A673 (cell line): ENCODE measurements at regions not wholly inside any gene's neighbourhood (a gene's known extent, or its start where the extent isn't known, plus 50 kb on each side); places are given as distances from the start of the nearest gene placed in this dataset.

Source experiments
- BruUV-seq: library from RNA; stranded (reverse); fragments of 400-500 nt; replicated peaks from 2 replicates; lab custom pipeline; 2021; lab: Mats Ljungman, UMichigan
- CTCF ChIA-PET: fragments of 300-600 bp; sonication (Branson Sonifier 250); formaldehyde crosslinking; loops from one replicate; lab custom pipeline; 2022; ENCODE audit warnings: antibody characterized with exemption; lab: Charles Lee
- POLR2A ChIA-PET: fragments of 300-600 bp; sonication (Branson Sonifier 250); formaldehyde crosslinking; loops from one replicate; lab custom pipeline; 2022; ENCODE audit warnings: antibody characterized with exemption; ENCODE audit not compliant: low non-redundant PET; lab: Charles Lee
- DNase-seq: peaks from one replicate; pipeline ENCODE4 v3.0.0-alpha.2; 2015; ENCODE audit warnings: low spot score
- H3K27ac ChIP-seq: fragments of 200-600 bp; sonication (generic); 2 replicates; pipeline ENCODE4 v1.5.1; 2016; ENCODE audit warnings: mixed run types, low read depth, mild to moderate bottlenecking, mixed read lengths, antibody characterized with exemption, low read length; ENCODE audit not compliant: poor library complexity, severe bottlenecking
- H3K27me3 ChIP-seq: fragments of 200-600 bp; sonication (generic); replicated peaks from 2 replicates; pipeline ENCODE4 v1.6.1; 2017; ENCODE audit warnings: mixed run types, low read depth, mild to moderate bottlenecking, mixed read lengths, antibody characterized with exemption, low read length; ENCODE audit not compliant: insufficient read depth, poor library complexity
- H3K36me3 ChIP-seq: fragments of 200-600 bp; sonication (generic); 2 replicates; pipeline ENCODE4 v1.6.1; 2016; ENCODE audit warnings: mixed run types, mild to moderate bottlenecking, mixed read lengths, antibody characterized with exemption, low read length; ENCODE audit not compliant: insufficient read depth, poor library complexity, severe bottlenecking
- H3K4me1 ChIP-seq: fragments of 200-600 bp; sonication (generic); 2 replicates; pipeline ENCODE4 v1.6.1; 2017; ENCODE audit warnings: mixed run types, mild to moderate bottlenecking, mixed read lengths, antibody characterized with exemption, low read length; ENCODE audit not compliant: insufficient read depth, poor library complexity, severe bottlenecking
- H3K4me3 ChIP-seq: fragments of 200-600 bp; sonication (generic); 2 replicates; pipeline ENCODE4 v1.5.1; 2016; ENCODE audit warnings: low read depth, mixed run types, mild to moderate bottlenecking, mixed read lengths, low read length; ENCODE audit not compliant: poor library complexity, severe bottlenecking
- H3K9me3 ChIP-seq: fragments of 200-600 bp; sonication (generic); 2 replicates; pipeline ENCODE4 v1.6.1; 2016; ENCODE audit warnings: mixed run types, low read depth, mild to moderate bottlenecking, mixed read lengths, antibody characterized with exemption, low read length; ENCODE audit not compliant: poor library complexity, severe bottlenecking
- EZH2 ChIP-seq: fragments of 200-600 bp; sonication (generic); IDR thresholded peaks from 2 replicates; pipeline ENCODE4 v1.6.1; 2017; ENCODE audit warnings: borderline replicate concordance, low read depth, mild to moderate bottlenecking, mixed read lengths, antibody characterized with exemption, low read length; ENCODE audit not compliant: poor library complexity, severe bottlenecking
- intact Hi-C: fragments of 100-400 bp; cut with micrococcal nuclease; formaldehyde crosslinking; loops from one replicate; pipeline ENCODE4 v1.10.0; 2022; ENCODE audit not compliant: unreplicated experiment
- TF ChIP-seq, protein P1 (sequence below): fragments of 300-800, 200-600 bp; sonication (generic); conservative IDR thresholded peaks from 2 replicates; pipeline ENCODE4 v1.5.1; 2017; ENCODE audit warnings: low read depth, mild to moderate bottlenecking, antibody characterized with exemption, low read length, moderate library complexity, mixed read lengths

DNA sequence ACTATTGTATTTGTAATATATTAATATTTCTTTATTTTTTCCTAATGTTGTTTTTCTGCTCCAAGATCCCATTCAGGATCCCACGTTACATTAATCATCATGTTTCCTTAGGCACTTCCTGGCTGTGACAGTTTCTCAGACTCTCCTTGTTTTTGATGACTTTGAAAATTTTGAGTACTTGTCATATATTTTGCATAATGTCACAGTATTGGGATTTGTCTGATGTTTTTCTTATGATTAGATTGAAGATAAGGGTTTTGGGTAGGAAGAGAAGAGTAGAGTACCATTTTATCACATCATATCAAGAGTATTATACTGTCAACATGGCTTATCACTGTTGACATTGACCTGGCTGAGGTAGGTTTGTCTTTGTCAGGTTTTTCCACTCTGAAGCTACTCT lies 146.3 kb upstream of the TPK1 start:
- Histone ChIP-seq H3K36me3 (no peaks in the 10 kb centered on the region), H3K27ac (no peak overlapping the region), H3K27me3 (no peaks in the 10 kb centered on the region), H3K4me3 (no peak overlapping the region), H3K9me3 (no peaks in the 10 kb centered on the region), H3K4me1 (no peaks in the 10 kb centered on the region)
- ChIA-PET CTCF (no interaction called here), POLR2A (no interaction called here)
- TF ChIP-seq EZH2: no peak
- TF ChIP-seq, protein P1, sequence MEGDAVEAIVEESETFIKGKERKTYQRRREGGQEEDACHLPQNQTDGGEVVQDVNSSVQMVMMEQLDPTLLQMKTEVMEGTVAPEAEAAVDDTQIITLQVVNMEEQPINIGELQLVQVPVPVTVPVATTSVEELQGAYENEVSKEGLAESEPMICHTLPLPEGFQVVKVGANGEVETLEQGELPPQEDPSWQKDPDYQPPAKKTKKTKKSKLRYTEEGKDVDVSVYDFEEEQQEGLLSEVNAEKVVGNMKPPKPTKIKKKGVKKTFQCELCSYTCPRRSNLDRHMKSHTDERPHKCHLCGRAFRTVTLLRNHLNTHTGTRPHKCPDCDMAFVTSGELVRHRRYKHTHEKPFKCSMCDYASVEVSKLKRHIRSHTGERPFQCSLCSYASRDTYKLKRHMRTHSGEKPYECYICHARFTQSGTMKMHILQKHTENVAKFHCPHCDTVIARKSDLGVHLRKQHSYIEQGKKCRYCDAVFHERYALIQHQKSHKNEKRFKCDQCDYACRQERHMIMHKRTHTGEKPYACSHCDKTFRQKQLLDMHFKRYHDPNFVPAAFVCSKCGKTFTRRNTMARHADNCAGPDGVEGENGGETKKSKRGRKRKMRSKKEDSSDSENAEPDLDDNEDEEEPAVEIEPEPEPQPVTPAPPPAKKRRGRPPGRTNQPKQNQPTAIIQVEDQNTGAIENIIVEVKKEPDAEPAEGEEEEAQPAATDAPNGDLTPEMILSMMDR: no peak
- BruUV-seq: no TSS peak
- DNase-seq: no peak
- intact Hi-C loops: no loop called here

DNA sequence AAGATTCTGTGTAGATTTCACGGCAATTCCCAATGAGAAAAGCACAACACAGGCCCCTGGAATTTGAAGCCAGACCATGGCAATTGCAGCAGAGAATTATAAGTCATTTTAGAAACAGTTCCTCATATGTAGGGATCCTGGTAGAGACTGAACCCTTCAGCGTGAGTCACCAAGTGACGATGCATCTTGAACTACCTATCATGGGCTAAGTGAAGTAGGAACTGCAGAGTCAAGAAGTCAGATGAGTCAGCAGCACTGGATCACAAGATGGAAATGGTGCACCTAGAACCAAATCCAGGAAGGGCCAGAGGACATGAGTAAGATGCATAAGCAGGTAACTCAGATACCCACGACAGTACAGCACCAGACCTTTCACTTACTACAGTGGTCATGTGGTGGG lies 140.0 kb upstream of the TPK1 start:
- no peaks in the 10 kb centered on the region for H3K36me3 ChIP-seq
- BruUV-seq: no TSS peak
- H3K4me3 ChIP-seq: no peak overlapping the region
- POLR2A ChIA-PET: no interaction called here
- CTCF ChIA-PET: no interaction called here
- H3K27me3 ChIP-seq: no peaks in the 10 kb centered on the region
- DNase-seq: no peak
- no peak for TF ChIP-seq EZH2
- TF ChIP-seq, protein P1: no peak
- H3K27ac ChIP-seq: no peak overlapping the region
- H3K4me1 ChIP-seq: no peaks in the 10 kb centered on the region
- intact Hi-C loops: no loop called here
- H3K9me3 ChIP-seq: no peaks in the 10 kb centered on the region

DNA sequence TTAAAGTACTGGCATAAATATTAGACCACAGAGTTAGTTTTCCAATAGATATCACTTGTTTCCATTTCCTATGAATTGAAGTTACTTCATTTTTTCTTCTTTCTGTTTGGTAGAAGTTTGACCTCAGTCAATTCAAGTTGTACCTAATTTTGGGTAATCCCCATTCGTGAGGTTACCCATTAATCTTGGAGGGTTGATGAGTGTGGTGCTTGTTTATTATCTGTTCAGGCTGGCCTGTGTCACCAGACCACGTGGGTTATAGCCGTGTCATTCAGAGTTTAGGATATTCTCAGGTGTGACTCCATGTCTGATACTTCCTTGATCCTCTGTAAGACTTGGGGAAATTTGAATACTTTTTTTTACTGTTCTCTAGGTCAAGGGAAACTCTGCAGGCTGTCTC lies 133.9 kb upstream of the TPK1 start:
- no peak for DNase-seq
- H3K36me3 ChIP-seq: no peaks in the 10 kb centered on the region

More for the DNA sequence above, 133.9 kb upstream of the TPK1 start:
- no peaks in the 10 kb centered on the region for H3K27me3 ChIP-seq
- TF ChIP-seq, protein P1: no peak
- no peak for TF ChIP-seq EZH2
- H3K4me3 ChIP-seq: no peak overlapping the region
- ChIA-PET POLR2A (no interaction called here), CTCF (no interaction called here)
- no peak overlapping the region for H3K27ac ChIP-seq
- H3K9me3 ChIP-seq: no peaks in the 10 kb centered on the region
- no TSS peak for BruUV-seq
- no peaks in the 10 kb centered on the region for H3K4me1 ChIP-seq
- intact Hi-C loops: no loop called here
